ENCODE measurements at regions not wholly inside any gene's neighbourhood (a gene's known extent, or its start where the extent isn't known, plus 50 kb on each side); places are given as distances from the start of the nearest gene placed in this dataset.

DNA sequence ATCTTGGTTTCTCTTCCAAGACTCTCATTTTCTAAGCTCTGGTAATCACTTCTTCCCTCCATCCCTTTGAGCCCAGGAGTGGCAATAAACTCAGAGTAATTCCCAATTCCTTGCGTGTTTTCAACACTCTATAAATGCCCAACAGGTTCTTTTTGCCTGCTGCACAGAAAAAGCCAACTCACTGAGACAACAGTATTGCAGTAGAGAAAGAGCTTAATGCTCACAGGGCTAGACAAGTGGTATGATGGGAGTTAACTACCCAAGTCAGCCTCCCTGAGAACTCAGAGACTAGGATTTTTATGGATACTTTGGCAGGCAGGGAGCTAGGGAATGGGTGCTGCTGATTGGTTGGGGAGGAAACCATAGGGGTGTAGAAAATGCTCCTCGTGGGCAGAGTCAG, 103.4 kb downstream of the MTNR1A start:
- H3K4me3 ChIP-seq (ENCODE audit: control insufficient read depth, low read depth, low read length), result no peak overlapping the region
- DNase-seq (ENCODE audit: low read depth), result no peak
- TF ChIP-seq CTCF (conservative IDR thresholded peaks at IDR 0.05; ENCODE audit: control insufficient read depth, insufficient read depth, low read depth, low read length), result no peak

- TF ChIP-seq CTCF (conservative IDR thresholded peaks at IDR 0.05; ENCODE audit: control insufficient read depth, insufficient read depth, low read depth, low read length), result no peak
- H3K4me3 ChIP-seq (ENCODE audit: control insufficient read depth, low read depth, low read length), result no peak overlapping the region
- no peak for DNase-seq (ENCODE audit: low read depth)
Measured at GRCh38 chr4:186449954-186450353, 105.4 kb downstream of the MTNR1A start.

GRCh38 chr4:186445040-186445439, 110.3 kb downstream of the MTNR1A start:
- no peak for DNase-seq (ENCODE audit: low read depth)
- TF ChIP-seq CTCF (conservative IDR thresholded peaks at IDR 0.05; ENCODE audit: control insufficient read depth, insufficient read depth, low read depth, low read length), result no peak

GRCh38 chr4:186441502-186441901, 113.9 kb downstream of the MTNR1A start:
- TF ChIP-seq CTCF (conservative IDR thresholded peaks at IDR 0.05; ENCODE audit: control insufficient read depth, insufficient read depth, low read depth, low read length), result no peak
- no peak for DNase-seq (ENCODE audit: low read depth)
- H3K4me3 ChIP-seq (ENCODE audit: control insufficient read depth, low read depth, low read length), result no peak overlapping the region

More at GRCh38 chr4:186445040-186445439, 110.3 kb downstream of the MTNR1A start:
- H3K4me3 ChIP-seq (ENCODE audit: control insufficient read depth, low read depth, low read length), result no peak overlapping the region

DNA sequence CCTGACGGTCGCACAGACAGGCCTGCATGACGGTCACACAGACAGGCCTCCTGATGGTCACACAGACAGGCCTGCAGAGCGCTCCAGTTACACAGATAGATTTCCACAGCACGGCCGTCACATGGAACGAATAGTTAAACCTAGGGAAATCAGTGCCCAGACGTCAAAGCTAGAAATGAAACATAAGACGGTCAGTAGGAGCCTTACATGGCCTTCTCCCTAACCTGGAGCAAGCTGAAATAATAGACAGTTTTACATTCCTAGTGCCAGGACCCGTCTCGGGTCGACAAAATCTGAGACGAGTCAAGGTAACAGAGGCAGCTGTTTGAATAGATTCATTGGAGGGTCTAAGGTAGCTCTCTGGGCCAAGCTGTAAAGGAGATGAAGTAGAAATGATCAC, 126.9 kb downstream of the MTNR1A start:
- H3K4me3 ChIP-seq (ENCODE audit: control insufficient read depth, low read depth, low read length), result no peak overlapping the region
- TF ChIP-seq CTCF (conservative IDR thresholded peaks at IDR 0.05; ENCODE audit: control insufficient read depth, insufficient read depth, low read depth, low read length), result no peak
- no peak for DNase-seq (ENCODE audit: low read depth)

GRCh38 chr4:186424745-186425144, 130.6 kb downstream of the MTNR1A start:
- TF ChIP-seq CTCF (conservative IDR thresholded peaks at IDR 0.05; ENCODE audit: control insufficient read depth, insufficient read depth, low read depth, low read length), result no peak
- no peak for DNase-seq (ENCODE audit: low read depth)
- H3K4me3 ChIP-seq (ENCODE audit: control insufficient read depth, low read depth, low read length), result no peak overlapping the region

GRCh38 chr4:186422296-186422695, 133.1 kb downstream of the MTNR1A start:
- H3K4me3 ChIP-seq (ENCODE audit: control insufficient read depth, low read depth, low read length), result no peak overlapping the region
- no peak for TF ChIP-seq CTCF (conservative IDR thresholded peaks at IDR 0.05; ENCODE audit: control insufficient read depth, insufficient read depth, low read depth, low read length)
- no peak for DNase-seq (ENCODE audit: low read depth)

Data from fibroblast of mammary gland (primary cell).